Liver (tissue), 3 donors: ENCODE measurements at regions not wholly inside any gene's neighbourhood (a gene's known extent, or its start where the extent isn't known, plus 50 kb on each side); places are given as distances from the start of the nearest gene placed in this dataset.
"Not testable (repeated sequence)": the region's sequence is repeated elsewhere in the genome, so short reads cannot be mapped to it uniquely, and the experiment has no call there.

Source experiments
- ATF3 ChIP-seq: IDR thresholded peaks from 2 replicates; pipeline ENCODE4 v1.6.1; 2016; ENCODE audit warnings: antibody characterized with exemption
- CTCF ChIP-seq: fragments of 150-350 bp; IDR thresholded peaks from 2 replicates; pipeline ENCODE4 v1.5.1; 2017; ENCODE audit warnings: improper control_type of control experiment, low read depth, low read length; ENCODE audit not compliant: missing input control
- EGR1 ChIP-seq, 2 donors: IDR thresholded peaks; 2 replicates each; pipeline ENCODE4 v1.6.1; 2016 to 2018; ENCODE audit warnings: antibody characterized with exemption in 2 of 2, low read depth in 2 of 2
- MAX ChIP-seq: IDR thresholded peaks from 2 replicates; pipeline ENCODE4 v1.6.1; 2016; ENCODE audit warnings: antibody characterized with exemption
- RAD21 ChIP-seq, 2 donors: IDR thresholded peaks; 2 replicates each; pipeline ENCODE4 v1.6.1; 2016; ENCODE audit warnings: antibody characterized with exemption in 2 of 2, mild to moderate bottlenecking in 2 of 2
- ZBTB33 ChIP-seq: IDR thresholded peaks from 2 replicates; pipeline ENCODE4 v1.6.1; 2016; ENCODE audit warnings: antibody characterized with exemption
- donor health status: healthy.
- donor health status: healthy.

DNA sequence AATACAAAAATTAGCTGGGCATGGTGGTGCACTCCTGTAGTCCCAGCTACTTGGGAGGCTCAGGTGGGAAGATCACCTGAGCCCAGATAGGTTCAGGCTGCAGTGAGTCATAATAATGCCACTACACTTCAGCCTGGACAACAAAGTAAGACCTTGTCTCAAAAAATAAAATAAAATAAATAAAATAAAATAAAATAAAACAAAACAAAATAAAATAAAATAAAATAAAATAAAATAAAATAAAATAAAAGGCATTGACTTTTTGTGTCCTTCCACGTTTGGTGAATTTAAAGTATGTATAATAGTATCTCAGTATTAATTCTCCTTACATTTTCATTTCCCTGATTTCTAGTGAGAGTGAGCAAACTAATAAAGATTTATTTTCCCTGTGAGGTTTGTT lies 113.6 kb downstream of the ZIC1 start:
- not testable (repeated sequence) for TF ChIP-seq CTCF; EGR1 (IDR thresholded peaks at IDR 0.05; ENCODE audit: low read depth in 2 of 2); RAD21 (IDR thresholded peaks at IDR 0.05); ATF3; MAX; ZBTB33
